K562 (cell line): ENCODE measurements at regions not wholly inside any gene's neighbourhood (a gene's known extent, or its start where the extent isn't known, plus 50 kb on each side); places are given as distances from the start of the nearest gene placed in this dataset.
A peak's percentile ranks its signal among the peaks of the same experiment; 100 is the strongest.

Experiments
- ARID1B ChIP-seq: fragments of 450-650 bp; IDR thresholded peaks from 2 replicates; pipeline ENCODE4 v1.6.1; 2016; ENCODE audit warnings: antibody characterized with exemption, mild to moderate bottlenecking, inconsistent platforms
- ATF7 ChIP-seq: fragments of 450-650 bp; IDR thresholded peaks from 2 replicates; pipeline ENCODE4 v1.7.1; 2014; ENCODE audit warnings: mild to moderate bottlenecking, moderate library complexity
- CBFA2T3 ChIP-seq: fragments of 450-650 bp; IDR thresholded peaks from 2 replicates; pipeline ENCODE4 v1.6.1; 2017
- CREM ChIP-seq: IDR thresholded peaks from 2 replicates; pipeline ENCODE4 v1.6.1; 2014; ENCODE audit warnings: antibody characterized with exemption, low read depth
- EP300 ChIP-seq: IDR thresholded peaks from 2 replicates; pipeline ENCODE4 v1.6.1; 2012; ENCODE audit warnings: low read length, improper control_type of control experiment
- GABPA ChIP-seq: fragments of 200-800 bp; sonication (Bioruptor generic); conservative IDR thresholded peaks from 2 replicates; pipeline ENCODE4 v1.6.1; 2016; ENCODE audit warnings: low read depth, missing genetic modification characterization, missing compliant biosample characterization
- GATAD2B ChIP-seq: fragments of 450-650 bp; IDR thresholded peaks from 2 replicates; pipeline ENCODE4 v1.6.1; 2017; ENCODE audit warnings: mild to moderate bottlenecking, borderline replicate concordance
- HMBOX1 ChIP-seq: sonication (generic); IDR thresholded peaks from 2 replicates; pipeline ENCODE4 v1.6.1; 2016
- KLF10 ChIP-seq: fragments of 250-450 bp; sonication (Bioruptor Pico); IDR thresholded peaks from 2 replicates; pipeline ENCODE4 v1.6.1; 2021; ENCODE audit warnings: matching md5 sums
- LCOR ChIP-seq: sonication (generic); formaldehyde crosslinking; IDR thresholded peaks from 2 replicates; pipeline ENCODE4 v1.8.0; 2022; ENCODE audit warnings: mild to moderate bottlenecking, missing genetic modification reagents
- LEF1 ChIP-seq: fragments of 450-650 bp; IDR thresholded peaks from 2 replicates; pipeline ENCODE4 v1.6.1; 2016; ENCODE audit warnings: mild to moderate bottlenecking
- MED1 ChIP-seq: sonication (generic); formaldehyde crosslinking; IDR thresholded peaks from 2 replicates; pipeline ENCODE4 v1.8.1; 2023; ENCODE audit warnings: missing genetic modification reagents, borderline replicate concordance
- MTA3 ChIP-seq: fragments of 450-650 bp; formaldehyde crosslinking; IDR thresholded peaks from 2 replicates; pipeline ENCODE4 v1.6.1; 2017; ENCODE audit warnings: mild to moderate bottlenecking, borderline replicate concordance
- NCOR1 ChIP-seq: fragments of 450-650 bp; IDR thresholded peaks from 2 replicates; pipeline ENCODE4 v1.6.1; 2016; ENCODE audit warnings: mild to moderate bottlenecking, moderate library complexity
- RAD21 ChIP-seq, 2 experiments: fragments of 250-450 bp in 1 of 2; fragments of 450-650 bp in 1 of 2; sonication (Bioruptor Pico) in 1 of 2; formaldehyde crosslinking in 1 of 2; IDR thresholded peaks in 1 of 2; conservative IDR thresholded peaks in 1 of 2; 2 replicates each; pipeline versions ENCODE4 v1.4.0 to v1.8.0; 2020 to 2022; ENCODE audit warnings: mild to moderate bottlenecking in 2 of 2, moderate library complexity in 1 of 2
- RCOR1 ChIP-seq, 2 experiments: IDR thresholded peaks; 2 replicates each; pipeline ENCODE4 v1.6.1; 2012; ENCODE audit warnings: low read depth in 2 of 2, low read length in 2 of 2, borderline replicate concordance in 1 of 2, improper control_type of control experiment in 1 of 2
- RNF2 ChIP-seq: sonication (generic); IDR thresholded peaks from 2 replicates; pipeline ENCODE4 v1.6.1; 2016
- SMARCE1 ChIP-seq: fragments of 450-650 bp; IDR thresholded peaks from 2 replicates; pipeline ENCODE4 v1.7.1; 2016; ENCODE audit warnings: mild to moderate bottlenecking
- SMC3 ChIP-seq: conservative IDR thresholded peaks from 2 replicates; pipeline ENCODE4 v1.6.1; 2011; ENCODE audit warnings: low read depth, low read length, improper control_type of control experiment; ENCODE audit not compliant: insufficient read depth
- SPI1 ChIP-seq: IDR thresholded peaks from 2 replicates; pipeline ENCODE4 v1.6.1; 2011; ENCODE audit warnings: low read depth, low read length, control low read depth, borderline replicate concordance
- TAL1 ChIP-seq: fragments of 450-650 bp; IDR thresholded peaks from 2 replicates; pipeline ENCODE4 v1.6.1; 2016; ENCODE audit warnings: mild to moderate bottlenecking
- ZNF140 ChIP-seq: fragments of 250-450 bp; sonication (Bioruptor Pico); IDR thresholded peaks from 2 replicates; pipeline ENCODE4 v1.8.0; 2021; ENCODE audit warnings: moderate library complexity, mild to moderate bottlenecking, inconsistent platforms
- ZNF551 ChIP-seq: fragments of 250-450 bp; sonication (Bioruptor Pico); IDR thresholded peaks from 2 replicates; pipeline ENCODE4 v1.5.0; 2021; ENCODE audit warnings: mild to moderate bottlenecking, moderate library complexity
- TF ChIP-seq, protein P1 (sequence below), 2 experiments: fragments of 450-650 bp; IDR thresholded peaks; 2 replicates each; pipeline ENCODE4 v1.6.1; 2016

- TF ChIP-seq SPI1 (peak; percentile 95), SMC3 (0 out of 2 replicates have a peak, but pooled peaks have one; percentile 15), EP300 (peak; percentile 48), RNF2 (0 out of 2 replicates have a peak, but pooled peaks have one; percentile 24), RAD21 (CRISPR knock-in tag; conservative IDR thresholded peaks at IDR 0.05 in 1 of 2, IDR thresholded peaks at IDR 0.05 in 1 of 2) (peak in 1 of 2 experiments; percentile 56; a peak in 3 of 4 replicates), KLF10 (CRISPR knock-in tag) (no peak), HMBOX1 (no peak), MTA3 (0 out of 2 replicates have a peak, but pooled peaks have one; percentile 22), SMARCE1 (peak; percentile 44; the same call in 1 of the 2 replicates), ZNF140 (CRISPR knock-in tag) (no peak), GATAD2B (no peak), CREM (peak; percentile 4; the same call in 1 of the 2 replicates), ZNF551 (CRISPR knock-in tag) (no peak), ATF7 (peak; percentile 15; the same call in 1 of the 2 replicates), LEF1 (peak; percentile 55; the same call in 1 of the 2 replicates), TAL1 (no peak), LCOR (CRISPR knock-in tag) (0 out of 2 replicates have a peak, but pooled peaks have one; percentile 30), MED1 (no peak), CBFA2T3 (peak; percentile 31; the same call in 1 of the 2 replicates), GABPA (tag) (0 out of 2 replicates have a peak, but pooled peaks have one; percentile 34), NCOR1 (no peak), RCOR1 (IDR thresholded peaks at IDR 0.05; ENCODE audit: borderline replicate concordance in 1 of 2, low read depth in 2 of 2, low read length in 2 of 2) (0 out of 4 replicates have a peak, but pooled peaks of 1 of the 2 experiments have one; percentile 17), ARID1B (peak; percentile 67)
- TF ChIP-seq, protein P1, sequence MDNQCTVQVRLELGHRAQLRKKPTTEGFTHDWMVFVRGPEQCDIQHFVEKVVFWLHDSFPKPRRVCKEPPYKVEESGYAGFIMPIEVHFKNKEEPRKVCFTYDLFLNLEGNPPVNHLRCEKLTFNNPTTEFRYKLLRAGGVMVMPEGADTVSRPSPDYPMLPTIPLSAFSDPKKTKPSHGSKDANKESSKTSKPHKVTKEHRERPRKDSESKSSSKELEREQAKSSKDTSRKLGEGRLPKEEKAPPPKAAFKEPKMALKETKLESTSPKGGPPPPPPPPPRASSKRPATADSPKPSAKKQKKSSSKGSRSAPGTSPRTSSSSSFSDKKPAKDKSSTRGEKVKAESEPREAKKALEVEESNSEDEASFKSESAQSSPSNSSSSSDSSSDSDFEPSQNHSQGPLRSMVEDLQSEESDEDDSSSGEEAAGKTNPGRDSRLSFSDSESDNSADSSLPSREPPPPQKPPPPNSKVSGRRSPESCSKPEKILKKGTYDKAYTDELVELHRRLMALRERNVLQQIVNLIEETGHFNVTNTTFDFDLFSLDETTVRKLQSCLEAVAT (IDR thresholded peaks at IDR 0.05) = no peak
Observed at GRCh38 chrX:109889289-109890006, 113.5 kb upstream of the TMEM164 start (continued).
